Memory B cell (primary cell): ENCODE measurements at regions not wholly inside any gene's neighbourhood (a gene's known extent, or its start where the extent isn't known, plus 50 kb on each side); places are given as distances from the start of the nearest gene placed in this dataset.
"Not testable (repeated sequence)": the region's sequence is repeated elsewhere in the genome, so short reads cannot be mapped to it uniquely, and the experiment has no call there.

Experiments
- ATAC-seq: fragments of 150-1000 bp; cut with Tn5 transposase; 2 replicates; pipeline ENCODE4 v1.10.0; 2021; ENCODE audit warnings: low read depth, mild to moderate bottlenecking, moderate library complexity
- DNase-seq, 2 donors: peaks; one replicate each; pipeline ENCODE4 v3.0.0; 2022; ENCODE audit warnings: low spot score in 2 of 2
- H3K27ac Mint-ChIP-seq: one replicate; pipeline ENCODE4 v1.8.0; 2022; ENCODE audit warnings: mild to moderate bottlenecking, moderate library complexity, mixed read lengths
- H3K27me3 Mint-ChIP-seq: one replicate; pipeline ENCODE4 v1.8.0; 2022; ENCODE audit warnings: mixed read lengths
- H3K36me3 Mint-ChIP-seq: one replicate; pipeline ENCODE4 v1.8.0; 2022; ENCODE audit warnings: mild to moderate bottlenecking, mixed read lengths
- H3K4me1 Mint-ChIP-seq: one replicate; pipeline ENCODE4 v1.8.0; 2022; ENCODE audit warnings: mixed read lengths
- H3K4me3 Mint-ChIP-seq: one replicate; pipeline ENCODE4 v1.8.0; 2022; ENCODE audit warnings: mild to moderate bottlenecking, moderate library complexity, mixed read lengths
- H3K9me3 Mint-ChIP-seq: one replicate; pipeline ENCODE4 v1.8.0; 2022; ENCODE audit warnings: mixed read lengths

DNA sequence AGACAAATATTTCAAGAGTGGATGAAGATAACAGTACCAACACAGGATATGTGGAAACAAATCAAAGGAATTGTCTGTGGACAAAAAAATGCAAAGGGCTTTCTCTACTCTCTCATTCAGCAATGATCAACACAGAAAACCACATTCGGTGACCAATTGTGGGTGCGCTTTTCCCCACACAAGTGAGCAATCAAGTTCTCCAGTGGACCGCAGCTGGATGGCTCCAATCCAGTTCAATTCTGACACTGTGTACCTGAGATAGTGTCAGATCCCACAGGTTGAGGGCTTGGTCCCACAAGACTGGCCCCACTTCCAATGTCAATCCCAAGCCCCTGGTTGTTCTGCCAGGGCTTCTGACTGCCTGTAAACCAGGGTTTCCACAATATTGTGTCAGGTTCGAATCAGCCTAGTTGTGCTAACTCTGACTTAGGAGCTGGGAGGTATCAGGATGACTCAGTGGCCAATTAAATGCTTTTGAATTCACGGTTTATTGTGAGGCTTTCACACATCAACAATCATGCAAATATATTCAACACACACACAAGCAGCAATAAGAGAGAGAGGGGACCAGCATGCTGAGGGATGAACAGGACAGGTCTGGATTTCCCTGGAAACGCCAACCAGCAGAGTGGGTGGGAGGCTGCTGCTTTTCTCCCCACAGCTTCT lies 87.0 kb upstream of the BTG3 start:
- H3K9me3 Mint-ChIP-seq: peaks cover 3% of the 10 kb centered on the region
- DNase-seq (no peak), ATAC-seq (no peak)
- no peak overlapping the region for H3K27ac Mint-ChIP-seq
- no peaks in the 10 kb centered on the region for H3K36me3 Mint-ChIP-seq
- H3K4me3 Mint-ChIP-seq: no peak overlapping the region
- no peaks in the 10 kb centered on the region for H3K4me1 Mint-ChIP-seq
- H3K27me3 Mint-ChIP-seq: peaks cover 10% of the 10 kb centered on the region

DNA sequence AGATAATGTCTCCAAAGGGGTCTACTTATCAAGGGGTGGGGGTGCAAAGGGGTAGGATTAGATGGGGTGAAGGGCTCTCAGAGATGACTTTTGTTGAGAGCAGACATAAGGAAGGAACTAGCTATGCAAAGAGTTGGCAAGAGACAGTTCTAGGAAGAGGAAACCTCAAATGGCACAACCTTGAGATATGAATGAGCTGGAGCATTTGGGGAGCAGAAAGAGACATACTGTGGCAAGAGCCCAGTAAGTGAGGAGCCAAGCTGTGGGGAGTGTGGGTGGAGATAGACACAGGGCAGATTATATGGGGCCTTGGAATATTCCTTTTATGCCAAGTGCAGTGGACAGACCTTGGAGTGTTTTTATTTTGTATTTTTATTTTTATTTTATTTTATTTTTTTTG lies 84.8 kb upstream of the BTG3 start:
- Mint-ChIP-seq H3K36me3 (no peaks in the 10 kb centered on the region), H3K4me3 (no peak overlapping the region), H3K9me3 (peaks cover 2% of the 10 kb centered on the region), H3K4me1 (no peaks in the 10 kb centered on the region), H3K27ac (no peak overlapping the region), H3K27me3 (peaks cover 8% of the 10 kb centered on the region)
- ATAC-seq (no peak), DNase-seq (no peak)

- DNase-seq, H3K27me3 Mint-ChIP-seq, H3K27ac Mint-ChIP-seq, H3K4me1 Mint-ChIP-seq, H3K4me3 Mint-ChIP-seq, ATAC-seq, H3K9me3 Mint-ChIP-seq, H3K36me3 Mint-ChIP-seq: not testable (repeated sequence)
These were observed 81.7 kb upstream of the BTG3 start for GRCh38 chr21:17694416-17694815.

GRCh38 chr21:17693801-17694200 lies 81.1 kb upstream of the BTG3 start:
- no peaks in the 10 kb centered on the region for H3K4me1 Mint-ChIP-seq
- DNase-seq (no peak), ATAC-seq (no peak)
- peaks cover 1% of the 10 kb centered on the region for H3K9me3 Mint-ChIP-seq
- H3K36me3 Mint-ChIP-seq: no peaks in the 10 kb centered on the region
- H3K4me3 Mint-ChIP-seq: no peak overlapping the region
- H3K27ac Mint-ChIP-seq: no peak overlapping the region
- H3K27me3 Mint-ChIP-seq: peaks cover 7% of the 10 kb centered on the region

DNA sequence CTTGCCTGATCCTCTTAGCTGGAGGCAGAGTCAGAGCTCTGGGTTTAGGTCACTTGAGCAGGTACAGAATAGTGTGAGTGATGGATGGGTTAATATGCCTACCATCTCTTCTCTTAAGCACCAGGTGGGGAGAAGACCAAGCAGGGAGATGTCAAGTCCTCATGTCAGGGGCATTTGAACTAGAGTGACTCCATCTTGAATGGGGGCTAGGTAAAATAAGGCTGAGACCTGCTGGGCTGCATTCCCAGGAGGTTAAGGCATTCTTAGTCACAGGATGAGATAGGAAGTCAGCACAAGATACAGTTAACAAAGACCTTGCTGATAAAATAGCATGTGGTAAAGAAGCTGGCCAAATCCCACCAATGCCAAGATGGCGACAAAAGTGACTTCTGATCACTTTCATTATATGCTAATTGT lies 77.4 kb upstream of the BTG3 start:
- DNase-seq (no peak), ATAC-seq (no peak)
- Mint-ChIP-seq H3K27me3 (no peaks in the 10 kb centered on the region), H3K36me3 (no peaks in the 10 kb centered on the region), H3K9me3 (peaks cover 1% of the 10 kb centered on the region), H3K27ac (no peak overlapping the region), H3K4me1 (no peaks in the 10 kb centered on the region), H3K4me3 (no peak overlapping the region)

- Mint-ChIP-seq H3K36me3 (no peaks in the 10 kb centered on the region), H3K4me3 (peak overlapping the region; percentile 9), H3K9me3 (peaks cover 1% of the 10 kb centered on the region), H3K4me1 (no peaks in the 10 kb centered on the region), H3K27ac (no peak overlapping the region), H3K27me3 (no peaks in the 10 kb centered on the region)
- DNase-seq: peak; percentile 32 to 47
- no peak for ATAC-seq
These were observed 76.5 kb upstream of the BTG3 start for GRCh38 chr21:17688912-17689874.

- Mint-ChIP-seq H3K27ac (no peak overlapping the region), H3K9me3 (peaks cover 1% of the 10 kb centered on the region), H3K4me3 (no peak overlapping the region), H3K27me3 (no peaks in the 10 kb centered on the region), H3K36me3 (no peaks in the 10 kb centered on the region), H3K4me1 (no peaks in the 10 kb centered on the region)
- DNase-seq: no peak
- ATAC-seq: no peak
These were observed 70.2 kb upstream of the BTG3 start for GRCh38 chr21:17682924-17683323.

- Mint-ChIP-seq H3K27me3 (no peaks in the 10 kb centered on the region), H3K36me3 (no peaks in the 10 kb centered on the region), H3K4me1 (no peaks in the 10 kb centered on the region), H3K9me3 (no peaks in the 10 kb centered on the region), H3K4me3 (no peak overlapping the region), H3K27ac (no peak overlapping the region)
- DNase-seq: peak in 1 of 2 donors; percentile 38
- peak; percentile 82 for ATAC-seq
These were observed 66.4 kb upstream of the BTG3 start for GRCh38 chr21:17679002-17679600.

DNA sequence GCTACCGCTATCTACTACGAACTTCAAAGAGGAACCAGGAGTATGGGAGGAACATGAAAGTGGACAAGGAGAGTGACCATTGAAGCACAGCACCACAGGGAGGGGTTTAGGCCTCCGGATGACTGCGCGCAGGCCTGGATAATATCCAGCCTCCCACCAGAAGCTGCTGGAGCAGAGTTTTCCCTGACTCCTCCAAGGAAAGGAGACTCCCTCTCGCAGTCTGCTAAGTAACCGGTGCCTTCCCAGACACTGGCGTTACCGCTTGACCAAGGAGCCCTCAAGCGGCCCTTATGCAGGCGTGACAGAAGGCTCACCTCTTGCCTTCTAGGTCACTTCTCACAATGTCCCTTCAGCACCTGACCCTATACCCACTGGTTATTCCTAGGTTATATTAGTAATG lies 64.2 kb upstream of the BTG3 start:
- H3K4me3 Mint-ChIP-seq, H3K9me3 Mint-ChIP-seq, H3K4me1 Mint-ChIP-seq, H3K27me3 Mint-ChIP-seq, ATAC-seq, H3K36me3 Mint-ChIP-seq, H3K27ac Mint-ChIP-seq, DNase-seq: not testable (repeated sequence)

DNA sequence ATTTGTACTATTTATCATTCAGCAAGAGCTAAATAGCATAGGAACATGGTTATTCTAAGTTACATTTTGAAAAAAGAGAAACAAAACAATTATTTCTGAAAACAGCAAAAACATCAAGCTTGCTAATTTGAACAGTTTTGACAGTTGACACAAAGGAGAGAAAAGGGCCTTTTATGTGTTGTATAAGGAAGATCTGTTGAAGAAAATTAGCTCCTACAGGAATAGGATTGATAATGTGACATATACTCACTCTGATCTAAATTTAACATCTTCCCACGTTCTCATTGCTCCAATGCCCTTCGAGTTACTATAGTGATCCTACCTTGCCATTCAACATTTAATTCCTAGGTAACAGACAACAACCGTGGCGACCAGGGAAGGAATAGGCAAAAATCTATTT lies 61.4 kb upstream of the BTG3 start:
- ATAC-seq: no peak
- H3K4me3 Mint-ChIP-seq: no peak overlapping the region
- no peak overlapping the region for H3K27ac Mint-ChIP-seq
- no peak for DNase-seq
- no peaks in the 10 kb centered on the region for H3K4me1 Mint-ChIP-seq
- H3K36me3 Mint-ChIP-seq: no peaks in the 10 kb centered on the region
- H3K9me3 Mint-ChIP-seq: no peaks in the 10 kb centered on the region
- peaks cover 9% of the 10 kb centered on the region for H3K27me3 Mint-ChIP-seq

DNA sequence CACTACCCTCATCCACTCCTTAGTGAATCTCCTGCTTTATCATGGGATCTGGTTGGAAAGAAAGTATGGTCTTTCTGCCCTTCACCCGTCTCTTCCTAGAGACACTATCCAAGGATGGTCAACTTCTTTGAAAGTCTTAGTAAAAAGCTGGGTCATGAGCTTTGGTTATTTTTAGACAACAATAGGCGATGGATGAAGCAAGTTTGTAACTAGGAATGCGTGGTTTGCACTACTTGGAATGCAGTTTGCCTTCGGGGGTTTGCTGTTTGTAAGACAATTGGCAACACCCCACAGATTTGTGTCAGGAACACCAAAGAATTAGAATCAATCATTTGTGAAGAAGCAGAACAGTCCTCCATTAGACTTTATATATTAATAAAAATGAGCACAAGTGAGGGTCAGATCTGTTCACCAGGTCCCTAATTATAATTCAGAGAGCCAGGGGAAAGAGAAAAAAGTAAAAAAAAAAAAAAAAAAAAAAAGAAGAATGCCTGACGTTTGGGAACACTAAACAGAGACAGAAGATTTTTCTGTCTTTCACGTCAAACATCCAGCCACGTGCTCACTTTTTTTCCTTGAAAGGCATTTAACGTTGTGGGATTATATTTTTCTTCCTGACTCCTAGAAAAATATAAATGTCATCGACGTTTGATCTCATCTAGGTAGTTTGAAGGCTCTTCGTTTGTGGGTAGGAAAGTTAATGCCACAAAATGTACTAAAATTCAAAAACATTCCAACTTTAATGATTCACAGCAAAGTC lies 60.7 kb upstream of the BTG3 start:
- ATAC-seq (no peak), DNase-seq (no peak)
- Mint-ChIP-seq H3K9me3 (no peaks in the 10 kb centered on the region), H3K4me1 (no peaks in the 10 kb centered on the region), H3K27ac (no peak overlapping the region), H3K36me3 (no peaks in the 10 kb centered on the region), H3K4me3 (no peak overlapping the region), H3K27me3 (peaks cover 9% of the 10 kb centered on the region)

GRCh38 chr21:17671733-17672132 lies 59.0 kb upstream of the BTG3 start:
- DNase-seq (no peak), ATAC-seq (no peak)
- peaks cover 9% of the 10 kb centered on the region for H3K27me3 Mint-ChIP-seq
- no peaks in the 10 kb centered on the region for H3K9me3 Mint-ChIP-seq
- no peak overlapping the region for H3K4me3 Mint-ChIP-seq
- H3K27ac Mint-ChIP-seq: no peak overlapping the region
- no peaks in the 10 kb centered on the region for H3K4me1 Mint-ChIP-seq
- H3K36me3 Mint-ChIP-seq: no peaks in the 10 kb centered on the region

DNA sequence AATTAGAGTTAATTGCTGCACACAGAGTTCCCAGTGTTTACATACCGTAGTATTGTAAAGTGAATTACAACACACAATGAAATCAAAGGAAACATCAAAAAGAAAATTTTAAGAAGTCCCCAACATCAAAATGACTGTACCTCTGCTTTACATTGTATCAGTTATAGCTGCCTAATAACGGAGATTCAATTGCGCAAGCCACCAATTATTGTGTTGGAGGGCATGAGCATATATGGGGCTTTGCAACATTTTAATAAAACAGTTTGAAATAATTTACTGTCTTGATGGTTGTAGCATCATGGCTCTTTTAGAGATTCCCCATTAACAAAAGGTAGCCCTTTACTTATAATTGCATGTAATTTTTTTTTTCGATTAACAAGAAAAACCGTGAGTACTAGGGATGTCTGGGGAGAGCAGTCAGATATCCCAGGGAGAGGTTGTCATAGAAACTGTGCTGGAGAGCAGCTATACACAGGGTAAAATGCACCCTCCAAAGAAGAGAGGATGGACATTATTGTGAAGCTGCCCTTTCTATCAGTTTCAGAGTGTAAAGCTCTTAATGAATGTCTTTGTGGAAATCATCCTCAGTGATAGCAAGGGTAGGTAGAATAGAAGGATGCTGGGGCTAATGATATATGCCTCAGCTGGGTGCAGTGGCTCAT lies 55.9 kb upstream of the BTG3 start:
- DNase-seq (no peak), ATAC-seq (no peak)
- no peak overlapping the region for H3K4me3 Mint-ChIP-seq
- peaks cover 2% of the 10 kb centered on the region for H3K4me1 Mint-ChIP-seq
- no peak overlapping the region for H3K27ac Mint-ChIP-seq
- H3K36me3 Mint-ChIP-seq: no peaks in the 10 kb centered on the region
- H3K9me3 Mint-ChIP-seq: no peaks in the 10 kb centered on the region
- H3K27me3 Mint-ChIP-seq: peaks cover 9% of the 10 kb centered on the region
